ENCODE measurements at regions not wholly inside any gene's neighbourhood (a gene's known extent, or its start where the extent isn't known, plus 50 kb on each side); places are given as distances from the start of the nearest gene placed in this dataset.

DNA sequence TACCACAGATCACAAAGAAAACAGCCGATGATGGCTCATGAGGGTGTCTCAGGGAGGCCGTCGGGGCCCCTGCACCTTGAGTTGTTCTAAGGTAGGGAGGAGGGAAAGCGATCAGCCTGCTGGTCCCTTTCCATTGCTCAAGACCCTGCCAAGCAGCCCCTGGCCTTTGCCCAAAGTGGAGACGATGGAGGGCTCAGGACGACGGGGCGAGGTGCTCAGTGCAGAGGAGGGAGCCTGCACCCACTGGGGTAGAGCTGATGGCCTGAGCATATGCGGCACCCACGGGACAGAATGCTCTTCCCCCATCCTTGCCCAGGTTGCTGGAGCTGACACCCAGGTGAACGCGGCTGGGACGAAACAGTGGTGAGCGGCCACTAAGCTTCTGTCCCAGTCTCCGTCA lies 58.3 kb upstream of the FAM20C start:
- CTCF ChIA-PET, result interaction anchor here (0.6 kb wide), 1 partner anchor 28 kb away, joined by 3 read pairs; no protein-coding TSS in a partner anchor

DNA sequence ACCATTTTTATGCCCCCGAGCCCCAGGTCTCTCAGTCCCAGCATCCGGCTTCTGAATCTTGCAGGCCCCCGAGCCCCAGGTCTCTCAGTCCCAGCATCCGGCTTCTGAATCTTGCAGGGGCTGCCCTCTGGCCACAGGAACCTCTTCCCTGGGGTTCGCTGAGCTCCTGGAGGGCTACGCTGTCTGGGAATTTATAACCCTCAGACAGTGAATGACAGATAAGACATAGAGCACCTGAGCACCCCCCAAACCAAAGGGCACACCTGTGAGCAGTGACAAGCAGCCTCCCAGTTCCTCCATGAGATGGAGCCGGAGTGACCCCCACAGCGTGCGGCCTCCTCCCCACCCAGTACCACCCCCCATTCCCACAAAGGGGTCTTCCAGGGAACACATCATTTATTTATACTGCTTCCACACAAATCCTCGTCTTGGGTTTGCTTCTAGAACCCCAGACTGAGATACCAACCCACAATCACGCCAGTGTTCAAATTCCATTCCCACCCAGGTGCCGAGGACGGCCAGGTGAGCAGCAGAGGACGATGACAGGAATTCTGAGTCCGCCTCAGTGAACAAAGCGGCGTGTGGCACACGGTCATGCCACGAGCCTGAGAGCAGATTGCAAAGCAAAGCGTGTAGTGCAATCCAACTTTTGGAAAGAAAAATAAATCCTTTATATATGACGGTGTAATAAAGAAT lies 57.7 kb upstream of the FAM20C start:
- no peak overlapping the region for H3K4me3 Mint-ChIP-seq
- DNase-seq, result no peak
- H3K36me3 Mint-ChIP-seq (ENCODE audit: low read depth), result no peaks in the 10 kb centered on the region
- POLR2A ChIA-PET, result no interaction called here
- no peaks in the 10 kb centered on the region for H3K27me3 Mint-ChIP-seq
- H3K27ac Mint-ChIP-seq, result no peak overlapping the region
- no peaks in the 10 kb centered on the region for H3K4me1 Mint-ChIP-seq
- no peaks in the 10 kb centered on the region for H3K9me3 Mint-ChIP-seq
- CTCF ChIA-PET, result no interaction called here

More for the DNA sequence above, 58.3 kb upstream of the FAM20C start:
- POLR2A ChIA-PET, result no interaction called here
- no peak for DNase-seq
- Mint-ChIP-seq H3K9me3 (no peaks in the 10 kb centered on the region), H3K4me3 (no peak overlapping the region), H3K36me3 (ENCODE audit: low read depth) (no peaks in the 10 kb centered on the region), H3K27ac (no peak overlapping the region), H3K4me1 (no peaks in the 10 kb centered on the region), H3K27me3 (no peaks in the 10 kb centered on the region)

DNA sequence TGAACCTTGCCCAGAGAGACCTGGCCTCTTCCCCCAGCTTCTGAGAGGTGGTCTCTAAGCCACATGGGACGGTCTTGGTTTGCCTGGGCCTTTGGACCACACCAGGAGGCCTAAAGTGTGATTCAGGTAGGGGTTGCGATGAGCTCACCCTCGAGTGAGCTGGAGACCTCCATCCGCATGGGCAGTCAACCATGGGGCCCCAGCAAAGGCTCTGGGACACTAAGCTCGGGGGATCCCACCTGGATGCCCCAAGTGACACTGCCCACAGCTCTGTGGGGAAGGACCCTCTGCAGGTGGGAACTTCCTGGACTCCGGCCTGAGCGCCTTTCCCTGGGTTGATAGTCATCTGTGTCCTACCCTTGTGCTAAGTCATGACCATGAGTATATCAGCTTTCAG lies 57.1 kb upstream of the FAM20C start:
- H3K4me1 Mint-ChIP-seq, result no peaks in the 10 kb centered on the region
- no peak overlapping the region for H3K27ac Mint-ChIP-seq
- H3K27me3 Mint-ChIP-seq, result no peaks in the 10 kb centered on the region
- ChIA-PET POLR2A (no interaction called here), CTCF (no interaction called here)
- DNase-seq, result no peak
- no peaks in the 10 kb centered on the region for H3K36me3 Mint-ChIP-seq (ENCODE audit: low read depth)
- H3K9me3 Mint-ChIP-seq, result no peaks in the 10 kb centered on the region
- H3K4me3 Mint-ChIP-seq, result no peak overlapping the region

DNA sequence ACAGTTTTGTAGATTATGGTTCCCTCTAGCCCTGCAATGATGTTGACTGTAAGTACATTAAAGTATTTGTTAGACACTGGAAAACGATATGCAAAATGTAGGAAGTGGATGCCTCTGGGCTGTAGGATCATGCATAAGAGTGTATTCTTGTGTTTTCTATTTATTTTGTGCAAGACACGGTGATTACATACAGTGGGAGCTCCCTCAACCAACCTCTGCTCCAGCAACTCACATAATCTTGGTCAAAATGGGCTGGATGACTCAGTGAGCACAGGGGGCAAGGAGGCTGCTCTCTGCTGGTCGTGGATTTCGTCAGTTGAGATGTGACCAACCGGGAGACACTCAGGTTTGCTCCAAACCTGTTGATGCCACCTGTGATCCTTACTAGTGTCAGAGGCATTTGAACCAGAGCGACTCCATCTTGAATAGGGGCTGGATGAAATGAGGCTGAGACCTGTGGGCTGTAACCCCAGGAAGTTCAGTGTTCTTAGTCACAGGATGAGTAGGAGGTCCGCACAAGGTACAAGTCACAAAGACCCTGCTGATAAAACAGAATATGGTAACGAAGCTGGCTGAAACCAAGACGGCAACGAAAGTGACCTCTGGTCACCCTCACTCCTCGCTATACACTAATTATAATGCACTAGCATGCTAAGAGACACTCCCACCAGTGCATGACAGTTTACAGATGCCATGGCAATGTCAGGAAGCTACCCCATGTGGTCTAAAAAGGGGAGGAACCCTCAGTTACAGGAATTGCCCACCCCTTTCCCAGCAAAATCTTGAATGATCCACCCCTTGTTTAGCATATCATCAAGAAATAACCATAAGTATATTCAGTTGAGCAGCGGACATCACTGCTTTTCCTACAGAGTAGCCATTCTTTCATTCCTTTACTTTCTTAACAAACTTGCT lies 56.4 kb upstream of the FAM20C start:
- no peaks in the 10 kb centered on the region for H3K4me1 Mint-ChIP-seq

DNA sequence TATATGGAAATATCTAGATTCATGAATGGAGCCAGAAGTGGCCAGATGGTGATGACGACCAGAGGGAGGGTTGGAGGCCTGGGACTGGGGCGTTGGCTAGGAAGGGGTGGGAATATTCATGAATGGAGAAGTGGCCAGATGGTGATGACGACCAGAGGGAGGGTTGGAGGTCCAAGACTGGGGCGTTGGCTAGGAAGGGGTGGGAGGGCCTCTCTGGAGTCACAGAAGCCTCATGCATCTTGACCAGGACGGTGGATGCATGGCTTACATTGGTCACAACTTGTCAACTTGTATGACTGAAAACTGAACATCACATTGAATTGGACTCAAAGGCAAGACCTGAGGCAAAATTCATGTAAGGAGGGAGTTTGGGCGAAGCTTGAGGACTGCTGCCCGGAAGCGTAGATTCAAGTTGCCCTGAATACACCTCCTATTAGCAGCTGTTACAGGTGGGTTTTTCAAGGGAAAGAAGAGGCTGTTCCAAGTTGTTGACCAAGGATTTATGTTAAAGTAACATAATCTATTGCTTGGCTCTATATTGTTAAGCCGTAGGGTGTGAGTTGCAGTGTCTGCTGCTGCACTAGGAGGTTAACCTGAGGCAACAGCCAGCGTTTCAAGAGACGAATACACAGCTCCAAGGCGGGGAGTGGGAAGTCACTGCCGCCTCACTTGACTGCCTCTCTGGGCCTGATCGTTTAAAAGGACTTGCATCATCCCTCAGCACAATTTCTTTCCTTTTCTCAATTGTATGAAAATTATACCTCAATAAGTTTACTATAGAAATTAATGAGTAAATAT lies 55.1 kb upstream of the FAM20C start:
- H3K4me3 Mint-ChIP-seq, result no peak overlapping the region
- H3K9me3 Mint-ChIP-seq, result no peaks in the 10 kb centered on the region
- no peak overlapping the region for H3K27ac Mint-ChIP-seq
- CTCF ChIA-PET, result no interaction called here
- DNase-seq, result no peak
- H3K27me3 Mint-ChIP-seq, result no peaks in the 10 kb centered on the region
- no peaks in the 10 kb centered on the region for H3K4me1 Mint-ChIP-seq
- H3K36me3 Mint-ChIP-seq (ENCODE audit: low read depth), result no peaks in the 10 kb centered on the region
- POLR2A ChIA-PET, result no interaction called here

More for the DNA sequence above, 56.4 kb upstream of the FAM20C start:
- CTCF ChIA-PET, result no interaction called here
- Mint-ChIP-seq H3K9me3 (no peaks in the 10 kb centered on the region), H3K27ac (no peak overlapping the region), H3K27me3 (no peaks in the 10 kb centered on the region), H3K4me3 (no peak overlapping the region), H3K36me3 (ENCODE audit: low read depth) (no peaks in the 10 kb centered on the region)
- DNase-seq, result no peak
- POLR2A ChIA-PET, result no interaction called here

DNA sequence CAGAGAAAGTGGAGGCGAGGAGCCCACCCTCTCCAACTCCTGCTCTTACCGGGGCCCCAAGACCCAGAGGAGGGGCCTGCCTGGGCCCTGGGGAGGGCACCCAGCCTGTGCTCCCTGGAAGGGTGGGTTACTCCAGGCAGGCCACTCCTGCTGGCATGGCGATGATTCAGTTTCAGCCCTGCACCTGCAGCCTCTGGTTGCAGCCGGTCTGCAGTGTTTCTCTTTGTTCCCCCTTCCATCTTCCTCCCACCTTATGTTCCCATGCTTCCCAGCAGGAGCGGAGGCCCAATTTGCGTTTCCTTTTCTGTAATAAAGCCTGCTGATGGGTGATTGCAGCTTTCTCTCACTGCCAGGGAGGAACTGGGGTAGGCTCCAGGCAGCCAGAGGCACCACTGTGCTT lies 53.2 kb upstream of the FAM20C start:
- Mint-ChIP-seq H3K36me3 (ENCODE audit: low read depth) (no peaks in the 10 kb centered on the region), H3K27ac (no peak overlapping the region), H3K4me1 (no peaks in the 10 kb centered on the region), H3K27me3 (no peaks in the 10 kb centered on the region), H3K9me3 (no peaks in the 10 kb centered on the region), H3K4me3 (no peak overlapping the region)
- ChIA-PET CTCF (no interaction called here), POLR2A (no interaction called here)
- DNase-seq, result no peak

DNA sequence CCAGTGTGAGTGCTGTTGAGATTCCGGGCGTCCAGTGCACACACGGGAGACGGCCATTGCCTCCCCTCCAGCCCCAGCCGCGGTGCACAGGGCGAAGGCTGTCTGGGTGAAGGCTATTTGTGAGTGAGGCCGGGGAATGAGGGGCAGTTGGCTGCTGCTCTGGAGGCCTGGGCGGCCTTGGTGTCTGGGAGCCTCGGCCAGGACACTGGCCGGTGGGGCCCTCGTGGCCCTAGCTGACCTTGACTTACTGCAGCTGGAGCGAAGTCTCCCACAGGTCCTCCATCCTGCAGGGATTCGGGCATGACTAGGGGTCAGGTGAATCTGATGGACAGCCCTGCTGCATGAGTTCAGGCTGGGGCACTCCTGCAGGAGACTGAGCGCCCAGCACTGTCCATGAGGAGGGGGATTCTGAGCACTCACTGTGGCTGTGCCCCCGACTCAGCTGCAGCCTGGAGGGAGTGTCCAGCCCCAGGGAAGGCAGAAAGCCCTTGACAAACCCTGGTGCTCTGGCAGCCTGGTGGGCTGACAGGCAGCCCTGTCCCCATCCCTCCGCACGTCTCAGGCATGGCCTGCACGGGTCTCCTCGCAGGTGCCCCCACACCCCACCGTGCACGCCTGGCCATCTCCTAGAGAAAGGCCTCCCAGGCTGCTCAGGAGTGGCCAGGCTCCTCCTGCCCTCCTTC lies 52.7 kb upstream of the FAM20C start:
- Mint-ChIP-seq H3K27me3 (no peaks in the 10 kb centered on the region), H3K36me3 (ENCODE audit: low read depth) (no peaks in the 10 kb centered on the region), H3K4me1 (no peaks in the 10 kb centered on the region), H3K4me3 (no peak overlapping the region), H3K27ac (no peak overlapping the region), H3K9me3 (no peaks in the 10 kb centered on the region)
- no peak for DNase-seq
- POLR2A ChIA-PET, result no interaction called here
- CTCF ChIA-PET, result no interaction called here

DNA sequence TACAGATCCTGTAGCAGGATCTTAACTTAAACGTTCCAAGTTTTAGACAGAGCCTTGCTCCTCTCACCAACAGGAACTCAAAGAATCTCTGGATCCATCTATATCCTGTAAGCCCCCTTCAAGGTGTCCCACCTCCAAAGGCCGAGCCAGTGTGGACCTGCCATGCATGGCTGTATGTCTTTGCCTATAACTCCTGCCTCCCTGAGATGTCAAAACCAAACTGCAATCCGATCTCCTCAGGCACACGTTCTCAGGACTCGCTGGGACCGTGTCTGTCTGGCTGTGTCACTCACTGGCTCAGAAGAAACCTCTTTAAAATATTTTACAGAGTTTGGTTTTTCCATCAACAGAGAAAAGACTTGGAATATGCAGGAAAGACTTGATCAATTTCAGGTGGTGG lies 51.4 kb upstream of the FAM20C start:
- Mint-ChIP-seq H3K36me3 (ENCODE audit: low read depth) (no peaks in the 10 kb centered on the region), H3K4me1 (no peaks in the 10 kb centered on the region), H3K27me3 (no peaks in the 10 kb centered on the region), H3K27ac (no peak overlapping the region), H3K4me3 (no peak overlapping the region), H3K9me3 (no peaks in the 10 kb centered on the region)
- POLR2A ChIA-PET, result no interaction called here
- CTCF ChIA-PET, result no interaction called here
- DNase-seq, result no peak

DNA sequence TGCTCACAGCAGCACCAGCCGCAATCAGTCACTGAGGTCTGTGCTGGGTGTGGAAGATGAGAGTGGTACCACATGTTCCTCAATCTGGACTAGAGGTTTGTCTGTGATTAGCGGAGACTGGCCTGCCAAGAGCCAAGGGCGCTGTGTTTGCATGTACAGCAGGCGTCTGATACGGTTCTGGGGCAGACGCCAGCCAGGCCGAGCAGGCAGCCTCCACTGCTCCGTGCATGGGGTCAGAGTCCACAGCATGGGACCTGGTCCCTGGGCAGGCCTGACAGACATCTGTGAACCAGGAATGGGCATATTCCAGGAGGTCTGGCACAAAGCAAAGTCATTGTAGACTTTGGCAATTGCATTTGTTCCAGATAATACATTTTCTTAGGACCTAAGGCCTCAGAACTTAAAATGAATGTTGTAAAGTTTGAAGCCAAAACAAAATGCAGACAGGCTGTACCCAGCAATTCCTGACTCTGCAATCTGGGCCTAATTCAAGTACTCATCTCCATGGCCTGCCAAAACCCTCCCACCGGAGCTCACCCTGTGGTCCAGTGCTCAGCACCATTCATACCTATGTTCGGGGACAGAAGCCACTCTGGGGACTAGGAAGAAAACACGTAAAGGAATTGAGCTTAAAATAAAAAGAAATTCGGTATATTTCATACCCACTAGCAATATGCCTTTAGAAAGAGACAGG lies 50.0 kb upstream of the FAM20C start:
- POLR2A ChIA-PET, result no interaction called here
- H3K4me1 Mint-ChIP-seq, result no peaks in the 10 kb centered on the region
- no peak overlapping the region for H3K4me3 Mint-ChIP-seq
- CTCF ChIA-PET, result no interaction called here
- H3K27ac Mint-ChIP-seq, result no peak overlapping the region
- H3K9me3 Mint-ChIP-seq, result no peaks in the 10 kb centered on the region
- H3K36me3 Mint-ChIP-seq (ENCODE audit: low read depth), result peaks cover 2% of the 10 kb centered on the region
- DNase-seq, result no peak
- no peaks in the 10 kb centered on the region for H3K27me3 Mint-ChIP-seq
